DOHH2 (cell line): ENCODE measurements at regions not wholly inside any gene's neighbourhood (a gene's known extent, or its start where the extent isn't known, plus 50 kb on each side); places are given as distances from the start of the nearest gene placed in this dataset.

Experiments used
- H3F3A ChIP-seq: fragments of 200-600 bp; sonication (generic), shearing (Covaris generic); 2 replicates; pipeline ENCODE4 v1.6.0; 2016; ENCODE audit warnings: antibody characterized with exemption, mild to moderate bottlenecking; ENCODE audit not compliant: control insufficient read depth, insufficient read depth
- H3K27ac ChIP-seq: fragments of 200-600 bp; sonication (generic); 2 replicates; pipeline ENCODE4 v1.5.1; 2014; ENCODE audit warnings: low read depth, mild to moderate bottlenecking, low read length, moderate library complexity
- H3K27me3 ChIP-seq: fragments of 200-600 bp; sonication (generic); 2 replicates; pipeline ENCODE4 v1.6.1; 2014; ENCODE audit warnings: mild to moderate bottlenecking, low read length, mixed read lengths; ENCODE audit not compliant: control insufficient read depth
- H3K36me3 ChIP-seq: fragments of 200-600 bp; sonication (generic); 2 replicates; pipeline ENCODE4 v1.6.1; 2014; ENCODE audit warnings: mild to moderate bottlenecking, low read length, moderate library complexity, mixed read lengths; ENCODE audit not compliant: control insufficient read depth
- H3K4me1 ChIP-seq: fragments of 200-600 bp; sonication (generic); 2 replicates; pipeline ENCODE4 v1.6.1; 2014; ENCODE audit warnings: mild to moderate bottlenecking, low read length, mixed read lengths; ENCODE audit not compliant: control insufficient read depth
- H3K4me2 ChIP-seq: fragments of 200-600 bp; sonication (generic); 2 replicates; pipeline ENCODE4 v1.6.0; 2014; ENCODE audit warnings: mild to moderate bottlenecking, low read length, moderate library complexity
- H3K4me3 ChIP-seq: fragments of 200-600 bp; sonication (generic); 2 replicates; pipeline ENCODE4 v1.5.1; 2014; ENCODE audit warnings: mild to moderate bottlenecking, low read length, mixed read lengths
- H3K79me2 ChIP-seq: fragments of 200-600 bp; sonication (generic); 2 replicates; pipeline ENCODE4 v1.6.1; 2014; ENCODE audit warnings: mild to moderate bottlenecking, low read length, mixed read lengths; ENCODE audit not compliant: control insufficient read depth
- H3K9me2 ChIP-seq: fragments of 200-600 bp; sonication (generic); replicated peaks from 2 replicates; pipeline ENCODE4 v1.6.1; 2014; ENCODE audit warnings: mild to moderate bottlenecking, low read length, mixed read lengths; ENCODE audit not compliant: control insufficient read depth
- H3K9me3 ChIP-seq: fragments of 200-600 bp; sonication (generic); 2 replicates; pipeline ENCODE4 v1.6.1; 2014; ENCODE audit warnings: antibody characterized with exemption, low read length, mixed read lengths; ENCODE audit not compliant: control insufficient read depth, insufficient read depth
- H4K20me1 ChIP-seq: fragments of 200-600 bp; sonication (generic); 2 replicates; pipeline ENCODE4 v1.6.0; 2014; ENCODE audit warnings: low read depth, mild to moderate bottlenecking, antibody characterized with exemption, low read length, moderate library complexity; ENCODE audit not compliant: control insufficient read depth, insufficient read depth
- CTCF ChIP-seq: fragments of 200-600 bp; sonication (generic); IDR thresholded peaks from one replicate; pipeline ENCODE4 v1.5.1; 2014; ENCODE audit warnings: antibody characterized with exemption, mild to moderate bottlenecking, low read depth, low read length; ENCODE audit not compliant: poor library complexity, severe bottlenecking
- EZH2phosphoT487 ChIP-seq: fragments of 200-600 bp; sonication (generic); IDR thresholded peaks from 2 replicates; pipeline ENCODE4 v1.6.1; 2017; ENCODE audit warnings: borderline replicate concordance, mild to moderate bottlenecking, antibody characterized with exemption, low read length, moderate library complexity, mixed read lengths

GRCh38 chr1:95854457-95854856 is 620.4 kb downstream of the RWDD3 start:
- Histone ChIP-seq H3K36me3 (no peaks in the 10 kb centered on the region), H3K9me3 (no peaks in the 10 kb centered on the region), H3K4me1 (no peaks in the 10 kb centered on the region), H3K4me2 (no peak overlapping the region), H3K9me2 (no peaks in the 10 kb centered on the region), H4K20me1 (no peaks in the 10 kb centered on the region), H3K79me2 (no peaks in the 10 kb centered on the region), H3F3A (no peaks in the 10 kb centered on the region), H3K27me3 (no peaks in the 10 kb centered on the region), H3K4me3 (no peak overlapping the region), H3K27ac (no peak overlapping the region)
- TF ChIP-seq CTCF: no peak
- TF ChIP-seq EZH2phosphoT487: no peak

GRCh38 chr1:95863086-95863485 is 629.1 kb downstream of the RWDD3 start:
- Histone ChIP-seq H3K79me2 (no peaks in the 10 kb centered on the region), H3K27ac (no peak overlapping the region), H3K36me3 (no peaks in the 10 kb centered on the region), H4K20me1 (no peaks in the 10 kb centered on the region), H3F3A (no peaks in the 10 kb centered on the region), H3K4me3 (no peak overlapping the region), H3K27me3 (no peaks in the 10 kb centered on the region), H3K9me2 (no peaks in the 10 kb centered on the region), H3K4me2 (no peak overlapping the region), H3K4me1 (no peaks in the 10 kb centered on the region), H3K9me3 (no peaks in the 10 kb centered on the region)
- no peak for TF ChIP-seq CTCF
- TF ChIP-seq EZH2phosphoT487: no peak

GRCh38 chr1:95865769-95866168 is 631.8 kb downstream of the RWDD3 start:
- Histone ChIP-seq H3K9me2 (no peaks in the 10 kb centered on the region), H3K79me2 (no peaks in the 10 kb centered on the region), H3K27ac (no peak overlapping the region), H3K4me1 (no peaks in the 10 kb centered on the region), H3F3A (no peaks in the 10 kb centered on the region), H3K4me3 (no peak overlapping the region), H4K20me1 (no peaks in the 10 kb centered on the region), H3K27me3 (no peaks in the 10 kb centered on the region), H3K9me3 (no peaks in the 10 kb centered on the region), H3K36me3 (no peaks in the 10 kb centered on the region), H3K4me2 (no peak overlapping the region)
- TF ChIP-seq CTCF (no peak), EZH2phosphoT487 (no peak)

- H3K79me2 ChIP-seq: no peaks in the 10 kb centered on the region
- no peak overlapping the region for H3K4me3 ChIP-seq
- H3F3A ChIP-seq: no peaks in the 10 kb centered on the region
- no peaks in the 10 kb centered on the region for H3K4me1 ChIP-seq
- no peak overlapping the region for H3K27ac ChIP-seq
- no peaks in the 10 kb centered on the region for H4K20me1 ChIP-seq
- H3K4me2 ChIP-seq: no peak overlapping the region
- H3K9me2 ChIP-seq: no peaks in the 10 kb centered on the region
- no peaks in the 10 kb centered on the region for H3K36me3 ChIP-seq
- H3K9me3 ChIP-seq: no peaks in the 10 kb centered on the region
- H3K27me3 ChIP-seq: no peaks in the 10 kb centered on the region
- no peak for TF ChIP-seq CTCF
- no peak for TF ChIP-seq EZH2phosphoT487
Measured at GRCh38 chr1:95876276-95876675, 642.3 kb downstream of the RWDD3 start.
